GM21529 (cell line): ENCODE measurements at regions not wholly inside any gene's neighbourhood (a gene's known extent, or its start where the extent isn't known, plus 50 kb on each side); places are given as distances from the start of the nearest gene placed in this dataset.

Experiments
- ATAC-seq: cut with Tn5 transposase; IDR thresholded peaks from one replicate; pipeline ENCODE4 v1.9.1; 2021; ENCODE audit not compliant: unreplicated experiment

DNA sequence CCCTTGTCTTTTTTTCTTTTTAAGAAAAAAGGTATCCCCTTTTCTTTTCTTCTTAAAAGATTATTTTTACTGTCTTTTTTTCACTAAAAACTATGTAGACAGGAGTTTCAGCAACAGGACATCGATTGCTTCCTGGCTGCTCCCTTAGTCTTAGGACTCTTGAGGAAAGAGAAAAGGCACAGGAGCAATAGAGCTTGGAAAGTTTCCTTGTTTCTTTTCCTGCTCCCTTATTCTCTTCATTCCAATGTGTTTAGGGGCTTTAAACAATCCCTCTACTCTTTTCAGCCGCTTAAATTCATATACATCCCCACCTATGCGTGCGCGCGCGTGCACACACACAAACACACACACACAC is 182.2 kb upstream of the FOXN2 start:
- ATAC-seq, result no peak

- ATAC-seq, result no peak
Observed at GRCh38 chr2:48134704-48135103, 179.8 kb upstream of the FOXN2 start.

- ATAC-seq, result no peak
Observed at GRCh38 chr2:48135797-48136196, 178.7 kb upstream of the FOXN2 start.

GRCh38 chr2:48137829-48138228 is 176.7 kb upstream of the FOXN2 start:
- no peak for ATAC-seq

DNA sequence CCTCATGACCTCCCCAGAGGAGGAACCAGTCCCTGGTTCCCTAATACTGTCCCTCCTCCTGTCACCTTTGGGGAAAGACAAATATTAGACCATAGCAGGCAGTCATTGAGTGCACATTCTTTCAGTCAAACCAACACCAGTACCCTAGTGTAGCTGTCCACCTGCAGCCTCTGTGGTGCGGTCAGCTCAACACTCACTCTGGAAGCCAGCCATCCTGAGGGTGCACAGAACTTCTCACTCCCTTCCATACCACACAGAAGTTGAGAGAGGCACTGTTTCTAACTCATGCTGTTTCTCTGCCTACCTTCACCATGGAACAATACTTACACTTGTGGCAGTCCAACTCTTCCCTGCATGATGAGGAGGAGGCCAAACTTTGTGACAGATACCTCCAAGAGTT is 175.6 kb upstream of the FOXN2 start:
- ATAC-seq, result no peak

DNA sequence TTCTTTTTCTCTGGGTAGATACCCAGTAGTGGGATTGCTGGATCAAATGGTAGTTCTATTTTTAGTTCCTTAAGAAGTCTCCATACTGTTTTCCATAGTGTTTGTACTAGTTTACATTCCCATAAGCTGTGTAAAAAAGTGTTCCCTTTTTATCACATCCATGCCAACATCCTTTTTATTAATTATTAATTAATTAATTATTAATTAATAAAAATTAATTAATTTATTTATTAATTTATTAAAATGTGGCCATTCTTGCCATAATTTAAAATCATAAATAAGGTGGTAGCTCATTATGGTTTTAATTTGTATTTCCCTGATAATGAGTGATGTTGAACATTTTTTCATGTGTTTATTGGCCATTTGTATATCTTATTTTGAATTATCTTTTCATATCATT is 173.9 kb upstream of the FOXN2 start:
- no peak for ATAC-seq

GRCh38 chr2:48144777-48145176 is 169.7 kb upstream of the FOXN2 start:
- no peak for ATAC-seq

- ATAC-seq, result no peak
Observed at GRCh38 chr2:48145845-48146452, 168.5 kb upstream of the FOXN2 start.

- no peak for ATAC-seq
Observed at GRCh38 chr2:48146552-48146951, 167.9 kb upstream of the FOXN2 start.

DNA sequence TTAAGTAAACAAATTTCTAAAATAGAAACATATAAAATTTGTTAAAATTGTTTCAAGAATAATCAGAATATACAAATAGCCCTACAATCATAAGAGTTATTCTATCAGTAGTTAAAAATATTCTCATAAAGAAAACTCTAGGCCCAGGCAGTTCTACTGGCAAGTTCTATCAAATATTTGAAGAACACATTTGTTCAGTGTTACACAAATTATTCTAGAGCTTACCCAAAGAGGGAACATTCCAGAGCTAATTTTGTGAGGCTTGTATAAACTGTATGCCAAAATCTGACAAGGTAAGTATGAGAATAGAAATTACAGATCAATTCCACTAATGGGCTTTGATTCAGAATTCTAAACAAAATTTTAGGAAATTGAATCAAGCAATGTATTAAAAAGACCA is 166.8 kb upstream of the FOXN2 start:
- no peak for ATAC-seq

- ATAC-seq, result no peak
Observed at GRCh38 chr2:48148841-48149430, 165.5 kb upstream of the FOXN2 start.

DNA sequence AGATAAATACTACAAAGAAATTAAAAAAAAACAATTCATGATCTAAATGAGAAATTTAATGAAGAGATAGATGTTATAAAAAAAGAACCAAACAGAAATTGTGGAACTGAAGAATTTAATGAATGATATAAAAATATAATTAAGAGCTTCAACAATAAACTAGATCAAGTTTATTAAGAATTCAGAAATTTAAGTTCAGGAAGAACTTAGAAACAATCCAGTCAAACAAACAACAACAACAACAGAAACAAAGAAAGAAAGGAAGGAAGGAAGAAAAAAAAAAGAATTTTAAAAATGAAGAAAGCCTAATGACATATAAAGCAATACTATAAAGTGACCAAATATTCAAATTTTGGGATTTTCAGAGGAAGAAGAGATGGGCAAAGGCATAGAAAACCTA is 157.3 kb upstream of the FOXN2 start:
- no peak for ATAC-seq

- no peak for ATAC-seq
Observed at GRCh38 chr2:48161628-48162027, 152.9 kb upstream of the FOXN2 start.

DNA sequence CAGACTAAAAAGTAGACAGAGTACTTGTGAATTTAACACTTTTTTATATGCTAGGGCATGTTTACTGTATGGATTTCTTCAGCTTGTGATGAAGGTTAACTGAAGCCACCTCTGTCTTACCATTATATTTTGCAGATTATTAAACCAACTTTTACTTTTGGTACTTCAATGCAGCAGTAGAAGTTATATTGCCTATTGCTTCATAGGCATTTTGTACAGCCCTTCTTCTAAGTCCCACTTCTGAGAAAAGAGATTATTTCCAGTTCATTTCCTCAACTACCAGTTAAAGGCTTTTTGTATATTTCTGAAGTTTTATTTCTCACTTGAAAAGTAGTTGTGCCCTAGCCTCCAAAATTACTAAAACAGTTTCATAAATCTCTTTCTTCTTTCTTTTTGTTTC is 151.7 kb upstream of the FOXN2 start:
- no peak for ATAC-seq

GRCh38 chr2:48165070-48165753 is 149.3 kb upstream of the FOXN2 start:
- no peak for ATAC-seq

GRCh38 chr2:48169141-48169592 is 145.3 kb upstream of the FOXN2 start:
- ATAC-seq, result no peak

GRCh38 chr2:48170281-48170680 is 144.2 kb upstream of the FOXN2 start:
- no peak for ATAC-seq

GRCh38 chr2:48173141-48173540 is 141.3 kb upstream of the FOXN2 start:
- no peak for ATAC-seq

- ATAC-seq, result no peak
Observed at GRCh38 chr2:48174503-48174902, 140.0 kb upstream of the FOXN2 start.

DNA sequence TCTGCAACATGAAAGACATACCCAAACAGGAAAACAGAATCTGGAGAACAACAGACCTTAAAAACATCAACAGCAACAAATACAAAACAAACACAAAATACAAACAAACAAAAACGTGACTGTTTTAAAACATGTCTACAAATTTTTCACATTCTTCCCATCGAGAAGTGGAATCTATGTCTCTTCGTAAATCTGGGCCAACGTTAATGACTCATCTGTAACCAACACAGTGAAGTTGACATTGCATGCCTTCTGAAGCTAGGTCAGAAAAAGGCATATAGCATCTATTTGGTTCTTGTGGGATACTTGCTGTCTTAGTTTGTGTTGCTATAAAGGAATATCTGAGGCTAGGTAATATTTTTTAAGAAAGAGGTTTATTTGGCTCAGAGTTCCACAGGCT is 139.2 kb upstream of the FOXN2 start:
- ATAC-seq, result no peak

GRCh38 chr2:48175656-48176055 is 138.8 kb upstream of the FOXN2 start:
- ATAC-seq, result no peak

DNA sequence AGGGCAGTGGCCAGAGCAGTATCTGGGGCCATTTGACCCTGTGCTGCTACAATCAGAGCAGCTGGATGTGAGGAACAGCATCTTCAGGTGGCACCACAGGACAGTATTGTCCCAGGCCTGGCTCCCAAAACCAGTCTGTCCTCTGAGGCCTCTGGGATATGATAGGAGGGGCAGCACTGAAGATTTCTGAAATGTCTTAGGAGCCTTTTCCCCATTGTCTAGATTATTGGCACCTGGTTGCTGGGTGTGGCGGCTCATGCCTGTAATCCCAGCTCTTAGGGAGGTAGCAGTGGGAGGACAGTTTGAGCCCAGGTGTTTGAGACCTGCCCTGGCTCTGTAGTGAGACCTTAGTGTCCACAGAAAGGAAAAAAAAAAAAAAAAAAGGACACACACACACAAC is 137.6 kb upstream of the FOXN2 start:
- ATAC-seq, result no peak

DNA sequence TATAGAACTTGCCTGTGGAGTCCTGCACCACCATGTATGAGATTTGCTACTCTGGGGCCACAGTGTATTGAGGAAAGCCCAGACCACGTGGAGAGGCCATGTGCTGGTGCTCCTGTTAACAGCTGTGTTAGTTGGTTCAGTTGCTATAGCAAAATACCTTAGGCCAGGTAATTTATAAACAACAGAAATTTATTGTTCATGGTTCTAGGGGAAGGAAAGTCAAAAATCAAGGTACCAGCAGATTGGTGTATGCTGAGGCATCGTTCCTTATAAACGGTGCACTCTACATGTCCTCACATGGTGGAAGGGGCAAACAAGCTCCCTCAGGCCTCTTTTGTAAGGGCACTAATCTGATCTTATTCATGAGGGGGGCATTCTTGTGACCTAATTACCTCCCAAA is 135.9 kb upstream of the FOXN2 start:
- no peak for ATAC-seq
